ENCODE measurements at regions not wholly inside any gene's neighbourhood (a gene's known extent, or its start where the extent isn't known, plus 50 kb on each side); places are given as distances from the start of the nearest gene placed in this dataset.

DNA sequence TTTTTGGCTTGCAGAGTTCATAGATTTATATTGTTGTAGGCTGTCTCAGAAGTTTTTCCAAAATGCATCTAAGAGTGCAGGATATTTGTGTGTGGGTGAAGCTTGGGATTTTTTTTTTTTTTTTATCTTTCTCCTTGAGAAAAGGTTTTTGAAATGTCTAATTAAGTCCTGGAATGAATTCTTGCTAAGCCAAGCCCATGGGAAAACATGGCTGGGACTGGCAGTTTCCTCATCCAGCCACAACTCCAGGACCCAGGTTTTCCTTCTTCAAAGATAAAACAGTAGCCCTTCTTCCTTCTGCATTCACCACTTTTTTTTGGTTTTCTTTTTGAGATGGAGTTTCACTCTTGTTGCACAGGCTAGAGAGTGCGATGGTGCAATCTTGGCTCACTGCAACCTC is 242.5 kb upstream of the JAG1 start:
- TF ChIP-seq, protein P1, sequence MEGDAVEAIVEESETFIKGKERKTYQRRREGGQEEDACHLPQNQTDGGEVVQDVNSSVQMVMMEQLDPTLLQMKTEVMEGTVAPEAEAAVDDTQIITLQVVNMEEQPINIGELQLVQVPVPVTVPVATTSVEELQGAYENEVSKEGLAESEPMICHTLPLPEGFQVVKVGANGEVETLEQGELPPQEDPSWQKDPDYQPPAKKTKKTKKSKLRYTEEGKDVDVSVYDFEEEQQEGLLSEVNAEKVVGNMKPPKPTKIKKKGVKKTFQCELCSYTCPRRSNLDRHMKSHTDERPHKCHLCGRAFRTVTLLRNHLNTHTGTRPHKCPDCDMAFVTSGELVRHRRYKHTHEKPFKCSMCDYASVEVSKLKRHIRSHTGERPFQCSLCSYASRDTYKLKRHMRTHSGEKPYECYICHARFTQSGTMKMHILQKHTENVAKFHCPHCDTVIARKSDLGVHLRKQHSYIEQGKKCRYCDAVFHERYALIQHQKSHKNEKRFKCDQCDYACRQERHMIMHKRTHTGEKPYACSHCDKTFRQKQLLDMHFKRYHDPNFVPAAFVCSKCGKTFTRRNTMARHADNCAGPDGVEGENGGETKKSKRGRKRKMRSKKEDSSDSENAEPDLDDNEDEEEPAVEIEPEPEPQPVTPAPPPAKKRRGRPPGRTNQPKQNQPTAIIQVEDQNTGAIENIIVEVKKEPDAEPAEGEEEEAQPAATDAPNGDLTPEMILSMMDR (IDR thresholded peaks at IDR 0.05; ENCODE audit: insufficient read depth, low read depth, low read length): no peak
- TF ChIP-seq EZH2 (IDR thresholded peaks at IDR 0.05; ENCODE audit: insufficient read depth, low read length): no peak
